GM21576 (cell line): ENCODE measurements at regions not wholly inside any gene's neighbourhood (a gene's known extent, or its start where the extent isn't known, plus 50 kb on each side); places are given as distances from the start of the nearest gene placed in this dataset.

Experiments used
- ATAC-seq: cut with Tn5 transposase; IDR thresholded peaks from one replicate; pipeline ENCODE4 v1.9.1; 2021; ENCODE audit warnings: mild to moderate bottlenecking, moderate library complexity; ENCODE audit not compliant: unreplicated experiment

GRCh38 chr9:80605793-80606192 lies 1034.0 kb downstream of the TLE4 start:
- no peak for ATAC-seq

- ATAC-seq: no peak
These were observed 1033.4 kb downstream of the TLE4 start for GRCh38 chr9:80605129-80605528.

- no peak for ATAC-seq
These were observed 1030.5 kb downstream of the TLE4 start for GRCh38 chr9:80602291-80602690.

- ATAC-seq: no peak
These were observed 1024.8 kb downstream of the TLE4 start for GRCh38 chr9:80596579-80596978.

GRCh38 chr9:80595192-80595591 lies 1023.4 kb downstream of the TLE4 start:
- no peak for ATAC-seq

GRCh38 chr9:80592413-80592812 lies 1020.6 kb downstream of the TLE4 start:
- ATAC-seq: no peak

- no peak for ATAC-seq
These were observed 1015.1 kb downstream of the TLE4 start for GRCh38 chr9:80586786-80587330.

GRCh38 chr9:80571953-80572352 lies 1000.2 kb downstream of the TLE4 start:
- ATAC-seq: no peak

- ATAC-seq: no peak
These were observed 997.5 kb downstream of the TLE4 start for GRCh38 chr9:80569236-80569635.

- ATAC-seq: no peak
These were observed 989.8 kb downstream of the TLE4 start for GRCh38 chr9:80561526-80561925.

GRCh38 chr9:80560976-80561375 lies 989.2 kb downstream of the TLE4 start:
- no peak for ATAC-seq

GRCh38 chr9:80557256-80557655 lies 985.5 kb downstream of the TLE4 start:
- no peak for ATAC-seq

GRCh38 chr9:80556631-80557030 lies 984.9 kb downstream of the TLE4 start:
- ATAC-seq: no peak

GRCh38 chr9:80555782-80556325 lies 984.1 kb downstream of the TLE4 start:
- no peak for ATAC-seq

- ATAC-seq: no peak
These were observed 983.1 kb downstream of the TLE4 start for GRCh38 chr9:80554856-80555255.

- ATAC-seq: no peak
These were observed 982.5 kb downstream of the TLE4 start for GRCh38 chr9:80554301-80554700.

- ATAC-seq: no peak
These were observed 981.2 kb downstream of the TLE4 start for GRCh38 chr9:80552931-80553330.

GRCh38 chr9:80550181-80550580 lies 978.4 kb downstream of the TLE4 start:
- ATAC-seq: no peak

GRCh38 chr9:80547613-80548012 lies 975.8 kb downstream of the TLE4 start:
- no peak for ATAC-seq

- ATAC-seq: no peak
These were observed 968.6 kb downstream of the TLE4 start for GRCh38 chr9:80540387-80540786.

- ATAC-seq: no peak
These were observed 967.2 kb downstream of the TLE4 start for GRCh38 chr9:80538976-80539375.

- ATAC-seq: no peak
These were observed 950.7 kb downstream of the TLE4 start for GRCh38 chr9:80522465-80522864.

- no peak for ATAC-seq
These were observed 949.4 kb downstream of the TLE4 start for GRCh38 chr9:80521151-80521550.
